Mucosa of stomach (tissue), 1 donor: ENCODE measurements at regions not wholly inside any gene's neighbourhood (a gene's known extent, or its start where the extent isn't known, plus 50 kb on each side); places are given as distances from the start of the nearest gene placed in this dataset.
"Not testable (repeated sequence)": the region's sequence is repeated elsewhere in the genome, so short reads cannot be mapped to it uniquely, and the experiment has no call there.

Experiments
- H3K27me3 ChIP-seq: one replicate; pipeline ENCODE4 v1.7.0; 2013; ENCODE audit warnings: mild to moderate bottlenecking, low read length; ENCODE audit not compliant: control insufficient read depth, insufficient read depth
- H3K36me3 ChIP-seq: one replicate; pipeline ENCODE4 v1.7.0; 2013; ENCODE audit warnings: low read length; ENCODE audit not compliant: control insufficient read depth, insufficient read depth
- H3K4me1 ChIP-seq: one replicate; pipeline ENCODE4 v1.7.0; 2013; ENCODE audit warnings: mild to moderate bottlenecking, low read length; ENCODE audit not compliant: control insufficient read depth, insufficient read depth
- H3K4me3 ChIP-seq: one replicate; pipeline ENCODE4 v1.7.0; 2013; ENCODE audit warnings: low read length
- H3K9ac ChIP-seq: one replicate; pipeline ENCODE4 v1.7.0; 2013; ENCODE audit warnings: mild to moderate bottlenecking, low read length, moderate library complexity
- H3K9me3 ChIP-seq: one replicate; pipeline ENCODE4 v1.7.0; 2013; ENCODE audit warnings: mild to moderate bottlenecking, low read length, moderate library complexity; ENCODE audit not compliant: control insufficient read depth
- donor health status: Pancreatic carcinoma.

- Histone ChIP-seq H3K4me3 (no peak overlapping the region), H3K9ac (no peak overlapping the region), H3K36me3 (no peaks in the 10 kb centered on the region), H3K9me3 (no peaks in the 10 kb centered on the region), H3K4me1 (no peaks in the 10 kb centered on the region), H3K27me3 (no peaks in the 10 kb centered on the region)
These were observed 1257.5 kb upstream of the ACVR2A start for GRCh38 chr2:146587291-146587713.

- Histone ChIP-seq H3K4me3 (no peak overlapping the region), H3K36me3 (no peaks in the 10 kb centered on the region), H3K9ac (no peak overlapping the region), H3K4me1 (no peaks in the 10 kb centered on the region), H3K9me3 (no peaks in the 10 kb centered on the region), H3K27me3 (no peaks in the 10 kb centered on the region)
These were observed 1260.5 kb upstream of the ACVR2A start for GRCh38 chr2:146584316-146584715.

DNA sequence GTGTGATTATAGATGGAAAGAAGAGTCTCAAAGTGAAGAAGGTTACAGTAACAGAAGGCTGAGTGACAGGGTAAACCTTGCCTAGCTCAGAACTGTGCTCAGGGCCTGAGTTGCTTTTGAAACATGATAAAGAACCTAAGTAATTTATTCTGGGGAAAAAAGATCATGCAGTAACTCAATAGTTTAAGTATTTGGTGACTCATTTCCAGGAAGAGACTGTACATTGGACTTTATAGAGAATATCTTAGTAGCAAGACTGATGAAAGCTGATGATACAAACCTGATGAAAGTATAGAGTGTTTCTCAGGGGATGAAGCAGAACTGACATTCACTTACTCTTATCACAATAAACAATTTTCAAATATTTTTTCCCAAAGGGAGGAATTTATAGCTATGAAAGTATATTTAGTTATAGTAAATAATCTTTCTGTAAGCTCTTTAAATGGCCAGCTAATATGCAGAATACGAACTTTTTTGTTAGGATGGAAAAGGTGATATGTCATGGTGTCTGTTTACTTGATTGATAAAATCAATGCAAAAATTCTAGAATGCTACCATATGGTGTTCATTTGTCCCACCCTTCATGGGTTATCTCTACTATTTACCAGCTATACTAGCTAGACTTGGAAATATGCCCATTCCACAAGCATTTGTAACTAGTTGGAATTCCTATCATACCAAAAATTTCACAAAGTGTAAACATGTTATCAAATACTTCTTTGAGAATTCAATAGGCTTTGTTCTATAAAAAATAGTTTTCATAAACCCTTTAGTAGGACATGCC is 1265.5 kb upstream of the ACVR2A start:
- H3K4me3 ChIP-seq, result no peak overlapping the region
- H3K4me1 ChIP-seq, result no peaks in the 10 kb centered on the region
- H3K36me3 ChIP-seq, result no peaks in the 10 kb centered on the region
- H3K27me3 ChIP-seq, result no peaks in the 10 kb centered on the region
- no peaks in the 10 kb centered on the region for H3K9me3 ChIP-seq
- no peak overlapping the region for H3K9ac ChIP-seq

GRCh38 chr2:146576339-146577111 is 1268.3 kb upstream of the ACVR2A start:
- no peaks in the 10 kb centered on the region for H3K36me3 ChIP-seq
- no peak overlapping the region for H3K4me3 ChIP-seq
- no peaks in the 10 kb centered on the region for H3K4me1 ChIP-seq
- H3K27me3 ChIP-seq, result no peaks in the 10 kb centered on the region
- no peak overlapping the region for H3K9ac ChIP-seq
- H3K9me3 ChIP-seq, result no peaks in the 10 kb centered on the region

DNA sequence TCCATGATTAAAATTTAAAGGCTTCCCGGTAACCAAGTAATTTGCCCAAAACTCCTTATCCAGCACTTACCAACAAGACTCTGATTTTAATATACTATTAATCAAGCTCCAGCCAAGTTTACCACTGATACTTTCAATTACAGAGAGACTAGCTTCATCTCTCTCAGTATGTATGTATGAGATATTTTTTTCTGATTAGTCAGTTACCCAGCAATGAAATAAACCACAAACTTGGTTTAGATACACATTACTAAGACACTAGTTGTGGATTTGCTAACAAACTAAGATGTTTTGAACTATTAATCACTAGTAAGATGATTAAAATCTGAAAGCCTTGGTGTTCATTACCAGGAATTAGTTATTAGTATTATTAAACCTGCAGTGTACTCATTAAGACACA is 1272.2 kb upstream of the ACVR2A start:
- Histone ChIP-seq H3K4me1 (no peaks in the 10 kb centered on the region), H3K27me3 (no peaks in the 10 kb centered on the region), H3K36me3 (no peaks in the 10 kb centered on the region), H3K9ac (no peak overlapping the region), H3K9me3 (no peaks in the 10 kb centered on the region), H3K4me3 (no peak overlapping the region)

GRCh38 chr2:146561996-146562395 is 1282.8 kb upstream of the ACVR2A start:
- Histone ChIP-seq H3K27me3 (no peaks in the 10 kb centered on the region), H3K4me1 (no peaks in the 10 kb centered on the region), H3K9ac (no peak overlapping the region), H3K9me3 (no peaks in the 10 kb centered on the region), H3K4me3 (no peak overlapping the region), H3K36me3 (no peaks in the 10 kb centered on the region)

GRCh38 chr2:146547236-146547635 is 1297.6 kb upstream of the ACVR2A start:
- no peaks in the 10 kb centered on the region for H3K27me3 ChIP-seq
- H3K9ac ChIP-seq, result no peak overlapping the region
- no peaks in the 10 kb centered on the region for H3K9me3 ChIP-seq
- no peaks in the 10 kb centered on the region for H3K4me1 ChIP-seq
- H3K36me3 ChIP-seq, result no peaks in the 10 kb centered on the region
- no peak overlapping the region for H3K4me3 ChIP-seq

DNA sequence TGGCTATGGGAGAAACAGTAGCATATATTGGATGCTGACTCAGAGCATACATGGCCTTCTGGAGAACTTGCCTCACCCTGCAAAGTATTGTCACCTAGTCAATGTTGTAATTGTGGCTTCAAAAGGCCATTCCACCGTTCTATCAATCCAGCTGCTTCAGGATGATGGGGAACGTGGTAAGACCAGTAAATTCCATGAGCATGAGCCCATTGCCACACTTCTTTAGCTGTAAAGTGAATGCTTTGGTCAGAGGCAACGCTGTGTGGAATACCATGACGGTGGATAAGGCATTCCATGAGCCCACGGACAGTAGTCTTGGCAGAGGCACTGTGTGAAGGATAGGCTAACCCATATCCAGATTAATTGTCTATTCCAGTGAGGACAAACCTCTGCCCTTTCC is 1300.1 kb upstream of the ACVR2A start:
- no peak overlapping the region for H3K9ac ChIP-seq
- H3K27me3 ChIP-seq, result no peaks in the 10 kb centered on the region
- no peaks in the 10 kb centered on the region for H3K36me3 ChIP-seq
- no peak overlapping the region for H3K4me3 ChIP-seq
- no peaks in the 10 kb centered on the region for H3K9me3 ChIP-seq
- H3K4me1 ChIP-seq, result no peaks in the 10 kb centered on the region

GRCh38 chr2:146541896-146542295 is 1302.9 kb upstream of the ACVR2A start:
- H3K9ac ChIP-seq, result no peak overlapping the region
- no peaks in the 10 kb centered on the region for H3K9me3 ChIP-seq
- no peaks in the 10 kb centered on the region for H3K4me1 ChIP-seq
- no peaks in the 10 kb centered on the region for H3K27me3 ChIP-seq
- H3K4me3 ChIP-seq, result no peak overlapping the region
- no peaks in the 10 kb centered on the region for H3K36me3 ChIP-seq

- H3K4me1 ChIP-seq, result no peaks in the 10 kb centered on the region
- no peak overlapping the region for H3K4me3 ChIP-seq
- H3K27me3 ChIP-seq, result no peaks in the 10 kb centered on the region
These were observed 1304.4 kb upstream of the ACVR2A start for GRCh38 chr2:146540271-146540932.

GRCh38 chr2:146539739-146540138 is 1305.1 kb upstream of the ACVR2A start:
- not testable (repeated sequence) for H3K9ac ChIP-seq, H3K9me3 ChIP-seq, H3K4me3 ChIP-seq, H3K27me3 ChIP-seq, H3K4me1 ChIP-seq, H3K36me3 ChIP-seq

More at GRCh38 chr2:146540271-146540932, 1304.4 kb upstream of the ACVR2A start:
- no peaks in the 10 kb centered on the region for H3K9me3 ChIP-seq
- no peaks in the 10 kb centered on the region for H3K36me3 ChIP-seq
- no peak overlapping the region for H3K9ac ChIP-seq

DNA sequence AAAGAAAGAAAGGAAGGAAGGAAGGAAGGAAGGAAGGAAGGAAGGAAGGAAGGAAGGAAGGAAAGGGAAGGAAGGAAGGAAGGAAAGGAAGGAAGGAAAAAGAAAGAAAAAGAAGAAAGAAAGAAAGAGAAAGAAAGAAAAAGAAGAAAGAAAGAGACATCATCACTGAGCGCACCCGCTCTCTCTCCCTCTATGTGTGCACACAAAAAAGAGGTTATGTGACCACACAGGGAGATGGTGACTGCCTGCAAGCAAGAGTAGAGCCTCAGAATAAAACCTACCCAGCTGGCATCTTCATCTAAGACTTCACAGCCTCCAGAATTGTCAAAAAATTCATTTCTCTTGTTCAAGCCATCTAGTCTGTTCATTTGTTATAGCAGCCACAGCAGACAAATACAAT is 1307.4 kb upstream of the ACVR2A start:
- H3K4me1 ChIP-seq, result no peaks in the 10 kb centered on the region
- no peaks in the 10 kb centered on the region for H3K36me3 ChIP-seq
- no peak overlapping the region for H3K4me3 ChIP-seq
- H3K9me3 ChIP-seq, result no peaks in the 10 kb centered on the region
- H3K27me3 ChIP-seq, result no peaks in the 10 kb centered on the region
- H3K9ac ChIP-seq, result no peak overlapping the region
